GM23338 (cell line): ENCODE measurements at regions not wholly inside any gene's neighbourhood (a gene's known extent, or its start where the extent isn't known, plus 50 kb on each side); places are given as distances from the start of the nearest gene placed in this dataset.

Source experiments
- ATAC-seq: fragments of 200-7000 bp; cut with Tn5 transposase; 3 replicates; pipeline ENCODE4 v1.9.1; 2020
- DNase-seq: peaks from one replicate; pipeline ENCODE4 v3.0.0-alpha.2; 2015; ENCODE audit warnings: low spot score
- H2AFZ ChIP-seq: fragments of 200-600 bp; sonication (generic); 2 replicates; pipeline ENCODE4 v1.8.0; 2016; ENCODE audit warnings: antibody characterized with exemption, mild to moderate bottlenecking, moderate library complexity
- H3F3A ChIP-seq: fragments of 200-600 bp; sonication (generic); replicated peaks from 2 replicates; pipeline ENCODE4 v1.8.0; 2017; ENCODE audit warnings: antibody characterized with exemption, mixed run types, low read depth
- H3K27ac ChIP-seq: fragments of 200-600 bp; sonication (generic); 2 replicates; pipeline ENCODE4 v1.6.1; 2016; ENCODE audit warnings: low read depth
- H3K27me3 ChIP-seq: fragments of 200-600 bp; sonication (generic); 2 replicates; pipeline ENCODE4 v1.8.0; 2016; ENCODE audit warnings: mild to moderate bottlenecking, mixed run types, moderate library complexity; ENCODE audit not compliant: insufficient read depth
- H3K36me3 ChIP-seq: fragments of 200-600 bp; sonication (generic); 2 replicates; pipeline ENCODE4 v1.8.0; 2016; ENCODE audit warnings: mild to moderate bottlenecking; ENCODE audit not compliant: insufficient read depth
- H3K4me1 ChIP-seq: fragments of 200-600 bp; sonication (generic); 2 replicates; pipeline ENCODE4 v1.8.0; 2016; ENCODE audit warnings: mild to moderate bottlenecking, moderate library complexity; ENCODE audit not compliant: insufficient read depth
- H3K4me2 ChIP-seq: fragments of 200-600 bp; sonication (generic); 2 replicates; pipeline ENCODE4 v1.7.1; 2017; ENCODE audit warnings: mixed run types
- H3K4me3 ChIP-seq: fragments of 200-600 bp; sonication (generic); 2 replicates; pipeline ENCODE4 v1.6.1; 2016; ENCODE audit warnings: mixed run types
- H3K79me2 ChIP-seq: fragments of 200-600 bp; sonication (generic); replicated peaks from 2 replicates; pipeline ENCODE4 v1.8.0; 2017; ENCODE audit warnings: mild to moderate bottlenecking; ENCODE audit not compliant: insufficient read depth
- H3K9me2 ChIP-seq: fragments of 200-600 bp; sonication (generic); 2 replicates; pipeline ENCODE4 v1.8.0; 2017; ENCODE audit not compliant: insufficient read depth
- H4K20me1 ChIP-seq: fragments of 200-600 bp; sonication (generic); replicated peaks from 2 replicates; pipeline ENCODE4 v1.8.0; 2017; ENCODE audit warnings: mild to moderate bottlenecking; ENCODE audit not compliant: insufficient read depth
- H3K27ac Mint-ChIP-seq: 2 replicates; pipeline ENCODE4 v1.8.0; 2020; ENCODE audit warnings: inconsistent platforms, mild to moderate bottlenecking, moderate library complexity, mixed read lengths
- H3K27me3 Mint-ChIP-seq: 3 replicates; pipeline ENCODE4 v1.8.0; 2022; ENCODE audit warnings: low read depth, mild to moderate bottlenecking, moderate library complexity, mixed read lengths, inconsistent platforms; ENCODE audit not compliant: insufficient read depth, poor library complexity
- H3K36me3 Mint-ChIP-seq: 3 replicates; pipeline ENCODE4 v1.8.0; 2021; ENCODE audit warnings: low read depth, mild to moderate bottlenecking, inconsistent platforms, moderate library complexity, mixed read lengths
- H3K4me1 Mint-ChIP-seq: 3 replicates; pipeline ENCODE4 v1.8.0; 2020; ENCODE audit warnings: mild to moderate bottlenecking, inconsistent platforms, mixed read lengths
- H3K4me3 Mint-ChIP-seq: 3 replicates; pipeline ENCODE4 v1.8.0; 2021; ENCODE audit warnings: moderate library complexity, mild to moderate bottlenecking, inconsistent platforms, mixed read lengths
- H3K9me3 Mint-ChIP-seq: 3 replicates; pipeline ENCODE4 v1.8.0; 2020; ENCODE audit warnings: moderate library complexity, mild to moderate bottlenecking, inconsistent platforms, mixed read lengths
- CTCF ChIP-seq, 2 experiments: fragments of 200-600 bp in 1 of 2; sonication (generic) in 1 of 2; conservative IDR thresholded peaks; 2 replicates each; pipeline versions ENCODE4 v1.5.1 to v1.6.1; 2016 to 2017; ENCODE audit warnings: antibody characterized with exemption in 2 of 2, low read depth in 2 of 2, mild to moderate bottlenecking in 2 of 2, moderate library complexity in 1 of 2
- EZH2 ChIP-seq: fragments of 200-600 bp; sonication (generic); IDR thresholded peaks from one replicate; pipeline ENCODE4 v1.8.0; 2017; ENCODE audit warnings: antibody characterized with exemption, mild to moderate bottlenecking, low read depth; ENCODE audit not compliant: unreplicated experiment
- EZH2phosphoT487 ChIP-seq: fragments of 200-600 bp; sonication (generic); IDR thresholded peaks from one replicate; pipeline ENCODE4 v1.8.1; 2018; ENCODE audit warnings: antibody characterized with exemption; ENCODE audit not compliant: unreplicated experiment
- JUNB ChIP-seq: IDR thresholded peaks from one replicate; pipeline ENCODE4 v1.6.1; 2016; ENCODE audit warnings: antibody characterized with exemption; ENCODE audit not compliant: unreplicated experiment
- POLR2AphosphoS5 ChIP-seq: IDR thresholded peaks from 2 replicates; pipeline ENCODE4 v1.6.1; 2016; ENCODE audit warnings: antibody characterized with exemption, low read depth
- REST ChIP-seq: IDR thresholded peaks from one replicate; pipeline ENCODE4 v1.6.1; 2018; ENCODE audit warnings: antibody characterized with exemption; ENCODE audit not compliant: unreplicated experiment
- ZNF114 ChIP-seq: fragments of 250-450 bp; sonication (Bioruptor Pico); IDR thresholded peaks from 2 replicates; pipeline ENCODE4 v1.5.0; 2020; ENCODE audit warnings: mild to moderate bottlenecking, moderate library complexity
- ZNF331 ChIP-seq: fragments of 250-450 bp; sonication (Bioruptor Pico); IDR thresholded peaks from 2 replicates; pipeline ENCODE4 v1.5.0; 2020; ENCODE audit warnings: low read depth, mild to moderate bottlenecking, moderate library complexity
- ZNF462 ChIP-seq: fragments of 250-450 bp; sonication (Bioruptor Pico); IDR thresholded peaks from 2 replicates; pipeline ENCODE4 v1.5.0; 2020; ENCODE audit warnings: mild to moderate bottlenecking, moderate library complexity

GRCh38 chr6:98002678-98003077 is 719.7 kb upstream of the MMS22L start:
- no peaks in the 10 kb centered on the region for H4K20me1 ChIP-seq
- DNase-seq (no peak), ATAC-seq (no peak)
- no peak for TF ChIP-seq JUNB
- no peak for TF ChIP-seq ZNF114 (CRISPR knock-in tag)
- no peak for TF ChIP-seq EZH2phosphoT487
- TF ChIP-seq ZNF331 (CRISPR knock-in tag), result no peak
- H3K27me3 ChIP-seq, result no peaks in the 10 kb centered on the region
- Mint-ChIP-seq H3K9me3 (no peaks in the 10 kb centered on the region), H3K4me3 (no peak overlapping the region), H3K27me3 (no peaks in the 10 kb centered on the region), H3K36me3 (no peaks in the 10 kb centered on the region), H3K27ac (no peak overlapping the region), H3K4me1 (peaks cover 4% of the 10 kb centered on the region; the same call in 2 of the 3 replicates)
- no peaks in the 10 kb centered on the region for H3K4me1 ChIP-seq
- no peaks in the 10 kb centered on the region; the same call in 1 of the 2 replicates for H3K9me2 ChIP-seq
- H3K4me2 ChIP-seq, result no peak overlapping the region
- no peaks in the 10 kb centered on the region for H3K79me2 ChIP-seq
- no peaks in the 10 kb centered on the region for H3K36me3 ChIP-seq
- H3K27ac ChIP-seq, result no peak overlapping the region
- H3F3A ChIP-seq, result no peaks in the 10 kb centered on the region
- H3K4me3 ChIP-seq, result no peak overlapping the region
- H2AFZ ChIP-seq, result no peak overlapping the region

- peaks cover 23% of the 10 kb centered on the region for H3K4me1 ChIP-seq
- Mint-ChIP-seq H3K27me3 (no peaks in the 10 kb centered on the region), H3K4me3 (no peak overlapping the region), H3K9me3 (peaks cover 5% of the 10 kb centered on the region; the same call in 1 of the 3 replicates), H3K27ac (peak overlapping the region; percentile 51), H3K36me3 (peaks cover 5% of the 10 kb centered on the region; the same call in 2 of the 3 replicates), H3K4me1 (peaks cover 23% of the 10 kb centered on the region)
- H3F3A ChIP-seq, result no peaks in the 10 kb centered on the region
- no peaks in the 10 kb centered on the region for H4K20me1 ChIP-seq
- no peaks in the 10 kb centered on the region for H3K27me3 ChIP-seq
- peak; percentile 42; the same call in 2 of the 3 replicates for ATAC-seq
- peak; percentile 25 for DNase-seq
- H3K4me2 ChIP-seq, result peak overlapping the region; percentile 2
- H3K36me3 ChIP-seq, result no peaks in the 10 kb centered on the region
- H2AFZ ChIP-seq, result no peak overlapping the region
- no peaks in the 10 kb centered on the region for H3K9me2 ChIP-seq
- no peak overlapping the region for H3K4me3 ChIP-seq
- no peaks in the 10 kb centered on the region for H3K79me2 ChIP-seq
- H3K27ac ChIP-seq, result peak overlapping the region; percentile 3
- no peak for TF ChIP-seq ZNF331 (CRISPR knock-in tag)
- no peak for TF ChIP-seq CTCF (conservative IDR thresholded peaks at IDR 0.05; ENCODE audit: low read depth in 2 of 2)
- no peak for TF ChIP-seq REST
- TF ChIP-seq EZH2, result no peak
- TF ChIP-seq POLR2AphosphoS5, result no peak
- TF ChIP-seq ZNF462 (CRISPR knock-in tag), result no peak
These were observed 731.6 kb upstream of the MMS22L start for GRCh38 chr6:98014442-98015201.
